HEK293 (cell line): ENCODE measurements at regions not wholly inside any gene's neighbourhood (a gene's known extent, or its start where the extent isn't known, plus 50 kb on each side); places are given as distances from the start of the nearest gene placed in this dataset.

Source experiments
- CTCF ChIA-PET: fragments of 350-600 bp; formaldehyde crosslinking; extraction: SDS; loops from one replicate; lab custom pipeline; 2021; ENCODE audit warnings: antibody characterized with exemption; lab: Yijun Ruan, JAX
- POLR2A ChIA-PET: fragments of 300-600 bp; formaldehyde crosslinking; extraction: SDS; loops from one replicate; lab custom pipeline; 2020; ENCODE audit warnings: antibody characterized with exemption, inconsistent platforms; lab: Yijun Ruan, JAX
- H3K27ac ChIP-seq: fragments of 200-500 bp; sonication (Bioruptor generic); 2 replicates; pipeline ENCODE4 v1.5.1; 2014; ENCODE audit warnings: low read depth, low read length, control low read depth, inconsistent platforms; ENCODE audit errors: extremely low read depth
- H3K36me3 ChIP-seq, 2 experiments: fragments of 200-500 bp in 1 of 2; sonication (Bioruptor generic) in 1 of 2; 1 replicate in 1 of 2; 2 replicates in 1 of 2; pipeline ENCODE4 v1.5.1; 2014 to 2017; ENCODE audit warnings: inconsistent platforms in 2 of 2, low read length in 2 of 2; ENCODE audit not compliant: control insufficient read depth in 2 of 2, insufficient read depth in 1 of 2
- H3K4me1 ChIP-seq: fragments of 200-500 bp; sonication (Bioruptor generic); 2 replicates; pipeline ENCODE4 v1.5.1; 2014; ENCODE audit warnings: mild to moderate bottlenecking, low read length, inconsistent platforms; ENCODE audit not compliant: control insufficient read depth, insufficient read depth
- H3K4me3 ChIP-seq: 2 replicates; pipeline ENCODE4 v1.5.1; 2011; ENCODE audit warnings: low read depth, mild to moderate bottlenecking, control low read depth, low read length, moderate library complexity
- H3K9me3 ChIP-seq: fragments of 200-500 bp; sonication (Bioruptor generic); 2 replicates; pipeline ENCODE4 v1.5.1; 2014; ENCODE audit warnings: low read depth, low read length, inconsistent platforms; ENCODE audit not compliant: control insufficient read depth, insufficient read depth
- MYNN ChIP-seq: fragments of 450-650 bp; formaldehyde crosslinking; IDR thresholded peaks from 2 replicates; pipeline ENCODE4 v1.5.1; 2016; ENCODE audit warnings: missing biosample characterization, missing genetic modification characterization, borderline replicate concordance
- OVOL3 ChIP-seq: fragments of 450-650 bp; formaldehyde crosslinking; IDR thresholded peaks from 2 replicates; pipeline ENCODE4 v1.5.1; 2016; ENCODE audit warnings: missing biosample characterization, missing genetic modification characterization
- PATZ1 ChIP-seq: fragments of 450-650 bp; formaldehyde crosslinking; IDR thresholded peaks from 2 replicates; pipeline ENCODE4 v1.5.1; 2016; ENCODE audit warnings: missing biosample characterization, missing genetic modification characterization
- PRDM10 ChIP-seq: fragments of 450-650 bp; formaldehyde crosslinking; IDR thresholded peaks from 2 replicates; pipeline ENCODE4 v1.5.1; 2016; ENCODE audit warnings: missing biosample characterization, missing genetic modification characterization
- ZBTB1 ChIP-seq: fragments of 450-650 bp; formaldehyde crosslinking; IDR thresholded peaks from 2 replicates; pipeline ENCODE4 v1.5.1; 2016; ENCODE audit warnings: missing biosample characterization, missing genetic modification characterization
- ZBTB7A ChIP-seq: fragments of 450-650 bp; formaldehyde crosslinking; IDR thresholded peaks from 2 replicates; pipeline ENCODE4 v1.5.1; 2016; ENCODE audit warnings: low read depth, missing biosample characterization, missing genetic modification characterization
- ZEB2 ChIP-seq: fragments of 450-650 bp; formaldehyde crosslinking; IDR thresholded peaks from 2 replicates; pipeline ENCODE4 v1.5.1; 2016; ENCODE audit warnings: missing biosample characterization, missing genetic modification characterization
- ZNF148 ChIP-seq: fragments of 450-650 bp; formaldehyde crosslinking; IDR thresholded peaks from 2 replicates; pipeline ENCODE4 v1.5.0; 2017; ENCODE audit warnings: missing biosample characterization, missing genetic modification characterization, borderline replicate concordance
- ZNF23 ChIP-seq: fragments of 450-650 bp; formaldehyde crosslinking; IDR thresholded peaks from 2 replicates; pipeline ENCODE4 v1.5.1; 2016; ENCODE audit warnings: missing biosample characterization, missing genetic modification characterization, borderline replicate concordance
- ZNF302 ChIP-seq: fragments of 450-650 bp; formaldehyde crosslinking; IDR thresholded peaks from 2 replicates; pipeline ENCODE4 v1.5.1; 2016; ENCODE audit warnings: missing biosample characterization, missing genetic modification characterization, low read depth
- ZNF311 ChIP-seq: fragments of 450-650 bp; formaldehyde crosslinking; IDR thresholded peaks from 2 replicates; pipeline ENCODE4 v1.5.1; 2017; ENCODE audit warnings: missing biosample characterization, missing genetic modification characterization, borderline replicate concordance
- ZNF324 ChIP-seq: fragments of 450-650 bp; formaldehyde crosslinking; IDR thresholded peaks from 2 replicates; pipeline ENCODE4 v1.5.1; 2016; ENCODE audit warnings: missing biosample characterization, missing genetic modification characterization
- ZNF510 ChIP-seq: fragments of 450-650 bp; formaldehyde crosslinking; IDR thresholded peaks from 2 replicates; pipeline ENCODE4 v1.5.1; 2018; ENCODE audit warnings: mild to moderate bottlenecking, missing genetic modification characterization, missing biosample characterization; ENCODE audit not compliant: insufficient replicate concordance
- ZNF514 ChIP-seq: fragments of 450-650 bp; formaldehyde crosslinking; IDR thresholded peaks from 2 replicates; pipeline ENCODE4 v1.5.1; 2016; ENCODE audit warnings: missing biosample characterization, missing genetic modification characterization
- ZNF518A ChIP-seq: fragments of 450-650 bp; formaldehyde crosslinking; conservative IDR thresholded peaks from 2 replicates; pipeline ENCODE4 v1.5.1; 2016; ENCODE audit warnings: low read depth, missing biosample characterization, missing genetic modification characterization
- ZNF571 ChIP-seq: fragments of 450-650 bp; formaldehyde crosslinking; IDR thresholded peaks from 2 replicates; pipeline ENCODE4 v1.5.0; 2017; ENCODE audit warnings: missing biosample characterization, missing genetic modification characterization
- ZNF610 ChIP-seq: fragments of 450-650 bp; formaldehyde crosslinking; IDR thresholded peaks from 2 replicates; pipeline ENCODE4 v1.5.1; 2016; ENCODE audit warnings: missing biosample characterization, missing genetic modification characterization, borderline replicate concordance
- TF ChIP-seq, protein P1 (sequence below): fragments of 450-650 bp; formaldehyde crosslinking; IDR thresholded peaks from 2 replicates; pipeline ENCODE4 v1.5.1; 2016; ENCODE audit warnings: missing biosample characterization, missing genetic modification characterization, borderline replicate concordance
- TF ChIP-seq, protein P2 (sequence below): fragments of 450-650 bp; formaldehyde crosslinking; IDR thresholded peaks from 2 replicates; pipeline ENCODE4 v1.5.1; 2016; ENCODE audit warnings: missing biosample characterization, missing genetic modification characterization

- no peak for TF ChIP-seq ZNF514 (tag by site-specific recombination)
- no peak for TF ChIP-seq PRDM10 (tag by site-specific recombination)
- no peak for TF ChIP-seq ZNF510 (tag by site-specific recombination)
- no peak for TF ChIP-seq ZNF324 (tag by site-specific recombination)
- no peak for TF ChIP-seq ZNF23 (tag by site-specific recombination)
- TF ChIP-seq, protein P1, sequence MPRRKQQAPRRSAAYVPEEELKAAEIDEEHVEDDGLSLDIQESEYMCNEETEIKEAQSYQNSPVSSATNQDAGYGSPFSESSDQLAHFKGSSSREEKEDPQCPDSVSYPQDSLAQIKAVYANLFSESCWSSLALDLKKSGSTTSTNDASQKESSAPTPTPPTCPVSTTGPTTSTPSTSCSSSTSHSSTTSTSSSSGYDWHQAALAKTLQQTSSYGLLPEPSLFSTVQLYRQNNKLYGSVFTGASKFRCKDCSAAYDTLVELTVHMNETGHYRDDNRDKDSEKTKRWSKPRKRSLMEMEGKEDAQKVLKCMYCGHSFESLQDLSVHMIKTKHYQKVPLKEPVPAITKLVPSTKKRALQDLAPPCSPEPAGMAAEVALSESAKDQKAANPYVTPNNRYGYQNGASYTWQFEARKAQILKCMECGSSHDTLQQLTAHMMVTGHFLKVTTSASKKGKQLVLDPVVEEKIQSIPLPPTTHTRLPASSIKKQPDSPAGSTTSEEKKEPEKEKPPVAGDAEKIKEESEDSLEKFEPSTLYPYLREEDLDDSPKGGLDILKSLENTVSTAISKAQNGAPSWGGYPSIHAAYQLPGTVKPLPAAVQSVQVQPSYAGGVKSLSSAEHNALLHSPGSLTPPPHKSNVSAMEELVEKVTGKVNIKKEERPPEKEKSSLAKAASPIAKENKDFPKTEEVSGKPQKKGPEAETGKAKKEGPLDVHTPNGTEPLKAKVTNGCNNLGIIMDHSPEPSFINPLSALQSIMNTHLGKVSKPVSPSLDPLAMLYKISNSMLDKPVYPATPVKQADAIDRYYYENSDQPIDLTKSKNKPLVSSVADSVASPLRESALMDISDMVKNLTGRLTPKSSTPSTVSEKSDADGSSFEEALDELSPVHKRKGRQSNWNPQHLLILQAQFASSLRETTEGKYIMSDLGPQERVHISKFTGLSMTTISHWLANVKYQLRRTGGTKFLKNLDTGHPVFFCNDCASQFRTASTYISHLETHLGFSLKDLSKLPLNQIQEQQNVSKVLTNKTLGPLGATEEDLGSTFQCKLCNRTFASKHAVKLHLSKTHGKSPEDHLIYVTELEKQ (tag by site-specific recombination) = no peak
- no peak for TF ChIP-seq ZNF311 (tag by site-specific recombination)
- TF ChIP-seq ZEB2 (tag by site-specific recombination) = no peak
- no peak for TF ChIP-seq ZBTB1 (tag by site-specific recombination)
- no peak for TF ChIP-seq ZBTB7A (tag by site-specific recombination)
- no peak for TF ChIP-seq ZNF518A
- TF ChIP-seq, protein P2, sequence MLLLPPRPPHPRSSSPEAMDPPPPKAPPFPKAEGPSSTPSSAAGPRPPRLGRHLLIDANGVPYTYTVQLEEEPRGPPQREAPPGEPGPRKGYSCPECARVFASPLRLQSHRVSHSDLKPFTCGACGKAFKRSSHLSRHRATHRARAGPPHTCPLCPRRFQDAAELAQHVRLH (tag by site-specific recombination) = no peak
- TF ChIP-seq MYNN (tag by site-specific recombination) = no peak
- TF ChIP-seq OVOL3 (tag by site-specific recombination) = no peak
- TF ChIP-seq ZNF571 = no peak
- no peak for TF ChIP-seq ZNF148 (tag by site-specific recombination)
- TF ChIP-seq ZNF610 (tag by site-specific recombination) = no peak
- TF ChIP-seq ZNF302 = no peak
- no peak for TF ChIP-seq PATZ1 (tag by site-specific recombination)
- Histone ChIP-seq H3K36me3 (no peaks in the 10 kb centered on the region), H3K4me3 (no peak overlapping the region), H3K9me3 (no peaks in the 10 kb centered on the region), H3K27ac (no peak overlapping the region), H3K4me1 (no peaks in the 10 kb centered on the region)
- ChIA-PET CTCF (no interaction called here), POLR2A (no interaction called here)
Observed at GRCh38 chr20:46808565-46808964, 86.1 kb upstream of the EYA2 start.
